Ovary (tissue), 7 donors: ENCODE measurements at regions not wholly inside any gene's neighbourhood (a gene's known extent, or its start where the extent isn't known, plus 50 kb on each side); places are given as distances from the start of the nearest gene placed in this dataset.
A peak's percentile ranks its signal among the peaks of the same experiment; 100 is the strongest.

Experiments
- DNase-seq, 5 donors: peaks; one replicate each; pipeline ENCODE4 v3.0.0-alpha.2; 2019 to 2020
- H3K27ac ChIP-seq, 2 donors: fragments of 200-600 bp; one replicate each; pipeline versions ENCODE4 v1.5.1 to v1.8.0; 2019 to 2022
- H3K27me3 ChIP-seq: fragments of 200-600 bp; one replicate; pipeline ENCODE4 v1.8.0; 2022
- H3K36me3 ChIP-seq: fragments of 200-600 bp; sonication (generic); one replicate; pipeline ENCODE4 v1.5.1; 2019
- H3K4me1 ChIP-seq: one replicate; pipeline ENCODE4 v1.8.1; 2013; ENCODE audit warnings: mild to moderate bottlenecking, moderate library complexity; ENCODE audit not compliant: insufficient read depth
- H3K4me3 ChIP-seq: fragments of 200-600 bp; sonication (generic); one replicate; pipeline ENCODE4 v1.5.1; 2017
- H3K9me3 ChIP-seq, 2 donors: fragments of 200-600 bp in 1 of 2; sonication (generic) in 1 of 2; one replicate each; pipeline versions ENCODE4 v1.5.1 to v1.8.1; 2013 to 2019; ENCODE audit warnings: mild to moderate bottlenecking in 1 of 2, moderate library complexity in 1 of 2
- CTCF ChIP-seq, 3 donors: fragments of 450-650 bp in 2 of 3; fragments of 200-600 bp in 1 of 3; IDR thresholded peaks; one replicate each; pipeline versions ENCODE4 v1.5.1 to v1.8.0; 2016 to 2022; ENCODE audit warnings: antibody characterized with exemption in 3 of 3, mild to moderate bottlenecking in 1 of 3
- EP300 ChIP-seq: sonication (generic); formaldehyde crosslinking; IDR thresholded peaks from one replicate; pipeline ENCODE4 v1.6.1; 2017; ENCODE audit warnings: antibody characterized with exemption
- POLR2A ChIP-seq: fragments of 450-650 bp; IDR thresholded peaks from one replicate; pipeline ENCODE4 v1.6.1; 2017; ENCODE audit warnings: antibody characterized with exemption, mild to moderate bottlenecking, moderate library complexity
- WGBS, 3 donors: extraction: QIAGEN DNeasy Blood & Tissue Kit in 1 of 3; methylation state at CpG; one replicate each; pipeline versions ENCODE4 v1.1.5 to v1.1.7; 2013 to 2017; 5-methylcytosine and 5-hydroxymethylcytosine counted together
- intact Hi-C, 4 donors: fragments of 100-400 bp; cut with DNase I; formaldehyde crosslinking; loops; one replicate each; pipeline versions ENCODE4 v1.11.0 to v1.15.1; 2022 to 2023
- donor health status: DM: no; HTN: no; CAD: no; lungs with moderate emphysema.
- donor health status: DM: no; HTN: no; CAD: no.
- donor health status: Bipolar disorder and iron deficiency.
- donor health status: DM: no; HTN: no; CAD: no.
- donor health status: DM: yes; HTN: yes; CAD: no.

GRCh38 chr20:23227274-23227673 lies 123.3 kb upstream of the NXT1 start:
- Histone ChIP-seq H3K4me3 (no peak overlapping the region), H3K36me3 (no peaks in the 10 kb centered on the region), H3K27ac (no peak overlapping the region), H3K4me1 (peaks cover 2% of the 10 kb centered on the region), H3K9me3 (no peaks in the 10 kb centered on the region), H3K27me3 (no peaks in the 10 kb centered on the region)
- DNase-seq = no peak
- WGBS, 3 donors = 57 to 79% (median 63%) methylated on average over 4 of the region's 4 CpGs
- no peak for TF ChIP-seq EP300
- TF ChIP-seq CTCF (IDR thresholded peaks at IDR 0.05) = no peak
- TF ChIP-seq POLR2A = no peak
- intact Hi-C loops = no loop called here

GRCh38 chr20:23226612-23227265 lies 123.9 kb upstream of the NXT1 start:
- Histone ChIP-seq H3K27ac (no peak overlapping the region), H3K4me1 (peaks cover 2% of the 10 kb centered on the region), H3K9me3 (no peaks in the 10 kb centered on the region), H3K4me3 (no peak overlapping the region), H3K27me3 (no peaks in the 10 kb centered on the region), H3K36me3 (no peaks in the 10 kb centered on the region)
- intact Hi-C loops = no loop called here
- no peak for TF ChIP-seq POLR2A
- no peak for TF ChIP-seq EP300
- no peak for TF ChIP-seq CTCF (IDR thresholded peaks at IDR 0.05)
- WGBS, 3 donors = 32 to 50% (median 34%) methylated on average over 2 of the region's 2 CpGs
- no peak for DNase-seq

GRCh38 chr20:23225407-23226060 lies 125.1 kb upstream of the NXT1 start:
- Histone ChIP-seq H3K36me3 (no peaks in the 10 kb centered on the region), H3K4me1 (peaks cover 2% of the 10 kb centered on the region), H3K9me3 (no peaks in the 10 kb centered on the region), H3K27me3 (no peaks in the 10 kb centered on the region), H3K27ac (no peak overlapping the region), H3K4me3 (no peak overlapping the region)
- intact Hi-C loops = no loop called here
- DNase-seq = peak in 1 of 5 donors; percentile 45
- 55 to 60% (median 58%) methylated on average over 6 of the region's 6 CpGs for WGBS, 3 donors
- TF ChIP-seq POLR2A = no peak
- TF ChIP-seq EP300 = no peak
- TF ChIP-seq CTCF (IDR thresholded peaks at IDR 0.05) = no peak

- 90 to 91% (median 90%) methylated on average over 5 of the region's 5 CpGs for WGBS, 3 donors
- no peaks in the 10 kb centered on the region for H3K9me3 ChIP-seq
- peaks cover 2% of the 10 kb centered on the region for H3K4me1 ChIP-seq
- H3K27ac ChIP-seq = no peak overlapping the region
- no peak for DNase-seq
- no peak overlapping the region for H3K4me3 ChIP-seq
- intact Hi-C loops = no loop called here
- no peaks in the 10 kb centered on the region for H3K27me3 ChIP-seq
- no peaks in the 10 kb centered on the region for H3K36me3 ChIP-seq
- TF ChIP-seq EP300 (no peak), POLR2A (no peak), CTCF (IDR thresholded peaks at IDR 0.05) (no peak)
Observed at GRCh38 chr20:23224806-23225205, 125.8 kb upstream of the NXT1 start.
